Embryonic facial prominence (tissue), 1 donor: ENCODE measurements at regions not wholly inside any gene's neighbourhood (a gene's known extent, or its start where the extent isn't known, plus 50 kb on each side); places are given as distances from the start of the nearest gene placed in this dataset.

Source experiments
- DNase-seq: peaks from one replicate; pipeline ENCODE4 v3.0.0-alpha.2; 2016; ENCODE audit errors: extremely low spot score

GRCh38 chr5:115072266-115073064 lies 97.2 kb downstream of the TRIM36 start:
- DNase-seq, result no peak

GRCh38 chr5:115070737-115071136 lies 99.0 kb downstream of the TRIM36 start:
- DNase-seq, result no peak

GRCh38 chr5:115069087-115069968 lies 100.4 kb downstream of the TRIM36 start:
- peak; percentile 64 for DNase-seq

DNA sequence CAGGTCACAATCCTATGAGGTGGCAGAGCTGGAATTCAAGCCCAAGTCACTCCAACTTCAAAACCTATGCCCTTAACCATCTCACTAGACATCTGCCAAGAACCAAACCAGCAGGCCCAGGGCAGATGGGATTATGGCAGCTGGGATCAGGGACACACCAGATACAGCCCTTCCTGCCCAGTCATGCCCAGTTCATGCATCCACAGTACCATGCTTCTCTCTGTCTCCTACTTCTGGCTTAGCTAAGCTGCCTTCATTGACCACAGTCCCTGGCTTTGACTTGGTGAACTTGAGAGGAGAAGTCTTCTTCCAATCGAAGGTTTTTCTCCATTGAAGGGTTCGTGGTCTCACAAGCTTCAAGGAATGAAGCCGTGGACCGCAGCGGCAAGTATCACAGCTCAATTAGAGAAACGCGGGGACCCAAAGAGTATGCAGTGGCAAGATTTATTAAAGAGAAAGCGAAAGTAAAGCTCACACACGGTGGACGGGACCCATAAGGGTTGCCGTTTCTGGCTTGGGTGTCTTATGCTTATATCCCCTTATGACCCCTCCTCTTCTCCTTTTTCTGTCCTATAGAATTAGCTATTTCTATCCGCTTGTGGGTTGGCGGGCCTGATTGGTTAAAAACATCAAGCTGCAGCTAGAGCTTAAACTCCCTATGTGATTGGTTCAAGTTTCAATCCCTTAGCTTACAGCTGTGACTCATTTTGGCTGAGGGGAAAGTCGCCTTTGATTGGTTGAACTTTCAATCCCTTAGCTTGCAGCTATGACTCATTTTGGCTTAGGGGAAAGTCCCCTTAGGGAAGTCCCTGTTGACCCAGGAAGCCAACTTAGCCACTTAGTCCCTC lies 101.2 kb downstream of the TRIM36 start:
- no peak for DNase-seq

- DNase-seq, result no peak
Observed at GRCh38 chr5:115064380-115064779, 105.3 kb downstream of the TRIM36 start.

- no peak for DNase-seq
Observed at GRCh38 chr5:115054387-115054951, 115.2 kb downstream of the TRIM36 start.

DNA sequence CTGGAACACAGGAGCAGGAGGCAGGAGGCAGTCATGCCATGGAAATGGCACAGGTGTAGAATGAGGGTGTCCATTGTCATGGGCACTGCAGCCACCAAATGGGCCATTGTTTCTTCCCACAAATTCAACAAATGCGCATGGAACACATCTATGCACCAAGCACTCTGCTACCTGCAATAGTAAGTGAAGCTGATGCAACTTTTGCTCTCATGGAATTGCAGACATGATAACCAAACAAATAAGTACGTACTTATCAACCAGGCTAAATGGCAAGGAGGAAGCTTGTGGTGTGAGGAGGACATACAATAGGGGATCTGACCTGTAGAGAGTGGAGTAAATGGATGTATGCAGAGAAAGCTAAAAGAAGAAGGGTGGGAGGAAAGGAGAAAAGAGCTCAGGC lies 116.8 kb downstream of the TRIM36 start:
- no peak for DNase-seq

- DNase-seq, result no peak
Observed at GRCh38 chr5:115050866-115051265, 118.8 kb downstream of the TRIM36 start.

- DNase-seq, result no peak
Observed at GRCh38 chr5:115033861-115034260, 135.8 kb downstream of the TRIM36 start.

- no peak for DNase-seq
Observed at GRCh38 chr5:115028557-115028956, 141.2 kb downstream of the TRIM36 start.

DNA sequence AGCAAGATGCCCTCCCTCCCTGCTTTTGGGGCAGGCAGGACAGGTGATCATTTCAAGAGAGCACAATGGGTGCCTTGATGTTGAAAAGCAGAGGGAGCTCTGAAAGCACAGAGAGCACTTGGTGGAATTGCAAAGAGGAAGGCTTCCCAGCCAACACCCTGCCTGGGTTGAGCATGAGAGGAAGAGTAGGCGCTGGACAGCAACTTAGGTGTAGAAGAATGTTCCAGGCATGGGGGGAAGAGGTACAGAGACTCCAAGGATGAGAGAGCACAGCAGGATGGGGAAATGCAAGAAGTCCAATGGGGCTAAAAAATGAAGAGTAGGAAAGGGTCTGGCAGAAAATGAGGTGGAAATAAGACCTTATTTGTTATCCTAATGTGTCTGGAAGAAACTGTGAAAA lies 144.8 kb downstream of the TRIM36 start:
- no peak for DNase-seq

DNA sequence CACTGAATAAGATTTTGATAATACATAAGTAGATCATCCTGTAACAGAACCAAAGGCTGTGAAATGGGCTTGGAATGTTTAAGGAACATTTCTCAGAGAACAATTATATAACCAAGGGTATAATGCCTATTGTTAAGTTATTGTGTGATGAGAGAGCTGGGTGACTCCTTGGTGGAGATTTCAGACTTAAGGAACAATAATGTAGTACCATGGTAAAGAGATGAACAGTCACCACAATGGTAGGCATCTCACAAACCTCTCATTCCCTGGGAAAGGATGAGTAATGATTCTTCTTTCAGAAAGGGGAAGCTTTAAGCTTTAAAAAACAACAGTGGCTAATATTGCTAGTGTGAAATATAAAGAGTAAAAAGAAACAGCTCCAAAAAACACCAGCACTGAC lies 147.4 kb downstream of the TRIM36 start:
- DNase-seq, result no peak

- DNase-seq, result no peak
Observed at GRCh38 chr5:115016646-115017045, 153.1 kb downstream of the TRIM36 start.

- DNase-seq, result no peak
Observed at GRCh38 chr5:114999176-114999575, 170.5 kb downstream of the TRIM36 start.

GRCh38 chr5:114989512-114989911 lies 180.2 kb downstream of the TRIM36 start:
- DNase-seq, result no peak

DNA sequence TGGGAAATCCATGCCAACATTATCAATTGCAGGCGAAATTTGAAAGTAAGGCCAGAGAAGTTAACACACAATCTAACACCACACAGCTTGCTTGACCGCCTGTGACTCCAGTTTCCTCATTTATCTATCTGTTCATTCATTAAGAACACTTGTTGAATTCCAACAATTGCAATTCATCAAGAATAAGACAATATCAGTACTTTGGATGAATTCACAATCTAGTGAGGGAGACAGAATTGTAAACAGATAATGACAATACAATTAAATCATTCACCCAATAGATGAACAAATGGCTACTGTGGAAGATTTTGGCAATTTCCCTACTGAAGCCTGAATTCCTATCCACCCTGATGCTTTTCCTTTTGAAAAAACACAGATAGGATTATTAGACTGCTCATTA lies 181.6 kb downstream of the TRIM36 start:
- DNase-seq, result no peak

DNA sequence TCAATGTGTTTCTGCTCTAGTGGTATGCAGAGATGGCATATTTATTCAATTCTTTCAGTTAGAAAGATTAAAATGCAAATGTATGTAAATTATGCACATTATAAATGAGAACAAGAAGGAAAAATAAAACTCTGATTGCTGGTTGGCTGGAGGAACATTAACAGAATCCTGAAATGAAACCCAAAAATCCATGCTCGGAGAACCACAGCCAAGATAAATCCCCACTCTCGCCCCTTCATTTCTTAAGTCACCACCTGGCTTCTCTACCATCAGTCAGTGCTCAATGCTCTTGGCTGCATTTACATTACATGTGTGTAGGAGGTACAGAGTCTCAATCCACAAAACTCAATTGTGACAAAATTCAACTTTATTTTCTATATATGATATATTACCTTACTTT lies 184.9 kb downstream of the TRIM36 start:
- DNase-seq, result no peak

GRCh38 chr5:114981111-114981510 lies 188.6 kb downstream of the TRIM36 start:
- DNase-seq, result no peak

GRCh38 chr5:114977979-114978573 lies 191.6 kb downstream of the TRIM36 start:
- DNase-seq, result no peak

- DNase-seq, result no peak
Observed at GRCh38 chr5:114969482-114969881, 200.2 kb downstream of the TRIM36 start.

DNA sequence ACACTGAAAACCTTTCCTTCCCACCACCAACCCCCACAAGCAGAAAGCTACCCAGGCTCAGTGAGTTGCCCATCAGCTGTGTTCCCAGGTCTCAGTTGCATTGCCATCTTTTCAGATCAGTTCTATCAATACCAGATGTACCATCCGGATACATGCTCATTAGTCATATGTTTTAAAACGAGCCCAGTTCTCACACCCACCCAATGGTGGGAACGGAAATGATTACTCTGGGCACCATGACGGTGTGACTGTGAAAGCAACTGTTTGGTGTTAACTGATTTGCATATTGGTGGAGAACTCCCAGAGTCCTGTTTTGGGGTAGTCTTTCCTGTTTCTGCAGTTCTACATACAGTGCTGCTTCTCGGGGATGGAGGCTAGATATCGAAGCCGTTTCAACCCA lies 212.3 kb downstream of the TRIM36 start:
- no peak for DNase-seq
